ENCODE measurements at regions not wholly inside any gene's neighbourhood (a gene's known extent, or its start where the extent isn't known, plus 50 kb on each side); places are given as distances from the start of the nearest gene placed in this dataset.

DNA sequence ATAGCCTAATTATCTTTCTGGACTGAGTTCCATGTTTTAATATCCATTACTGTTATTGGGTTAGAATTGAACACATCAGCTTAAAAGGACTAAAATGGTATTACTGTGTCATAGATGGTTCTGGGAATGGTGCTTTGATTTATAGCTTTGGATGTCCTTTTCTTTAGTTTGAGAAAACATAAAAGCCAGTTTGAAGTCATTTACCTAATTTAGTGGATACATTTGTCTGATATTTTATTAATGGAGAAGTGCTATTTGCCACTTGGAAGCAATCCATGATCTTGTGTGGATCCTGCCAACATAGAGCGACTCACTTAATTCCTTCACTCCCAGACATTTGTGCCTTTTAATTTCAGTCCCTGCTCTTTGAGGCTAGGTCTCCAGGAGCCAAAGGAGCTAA is 212.4 kb upstream of the PACRGL start:
- H2BK15ac ChIP-seq (ENCODE audit: low read depth, low read length): no peak overlapping the region
- H3K4me1 Mint-ChIP-seq: no peaks in the 10 kb centered on the region
- H3K4me2 ChIP-seq (ENCODE audit: insufficient read depth, insufficient read length, low read length): no peak overlapping the region
- no peak overlapping the region for H3K56ac ChIP-seq (ENCODE audit: insufficient read length, low read depth, low read length)
- H4K8ac ChIP-seq (replicated peaks; ENCODE audit: insufficient read length, low read depth, low read length): no peak overlapping the region
- H2AK5ac ChIP-seq (ENCODE audit: insufficient read length, low read length): no peak overlapping the region
- H3K4me1 ChIP-seq (ENCODE audit: insufficient read depth, low read length): no peaks in the 10 kb centered on the region
- no peak overlapping the region for H4K5ac ChIP-seq (ENCODE audit: insufficient read length, low read depth, low read length)
- no peak overlapping the region for H3K4ac ChIP-seq (ENCODE audit: low read depth, low read length)
- WGBS (ENCODE audit: extremely low coverage, insufficient read length, low lambda C conversion rate): no CpG with 5 or more reads among the region's 1 CpG
- H3K23ac ChIP-seq (ENCODE audit: insufficient read length, low read depth, low read length): no peak overlapping the region
- H2BK20ac ChIP-seq (ENCODE audit: low read depth, low read length, poor library complexity, severe bottlenecking): no peak overlapping the region
- H3K4me3 Mint-ChIP-seq: no peak overlapping the region
- H4K91ac ChIP-seq (ENCODE audit: insufficient read length, low read depth, low read length): no peak overlapping the region
- no peak overlapping the region for H2BK5ac ChIP-seq (ENCODE audit: insufficient read length, low read length)
- no peak for DNase-seq
- H3K9me3 ChIP-seq (ENCODE audit: control insufficient read depth, low read depth, low read length): no peaks in the 10 kb centered on the region
- no peak overlapping the region for H2BK120ac ChIP-seq (ENCODE audit: low read depth, low read length, poor library complexity, severe bottlenecking)
- no peak overlapping the region for H2AFZ ChIP-seq (ENCODE audit: low read length)
- H3T11ph ChIP-seq (ENCODE audit: low read length): no peak overlapping the region
- no peak overlapping the region for H3K27ac ChIP-seq (ENCODE audit: insufficient read length, low read depth, low read length)
- H3K36me3 Mint-ChIP-seq (ENCODE audit: insufficient read depth in 1 of 3, low read depth in 3 of 3): no peaks in the 10 kb centered on the region
- no peaks in the 10 kb centered on the region for H3K23me2 ChIP-seq (ENCODE audit: insufficient read length, low read depth, low read length, poor library complexity, severe bottlenecking)
- H3K18ac ChIP-seq (ENCODE audit: insufficient read length, low read depth, low read length): no peak overlapping the region
- no peaks in the 10 kb centered on the region for H3K27me3 ChIP-seq (ENCODE audit: insufficient read depth, low read length)
- no peak overlapping the region for H3K27ac Mint-ChIP-seq
- no peaks in the 10 kb centered on the region for H3K79me2 ChIP-seq (ENCODE audit: insufficient read depth, low read length)
- no peaks in the 10 kb centered on the region for H3K79me1 ChIP-seq (ENCODE audit: insufficient read depth, low read depth, low read length, poor library complexity, severe bottlenecking)
- H2BK12ac ChIP-seq (ENCODE audit: insufficient read length, low read depth, low read length): no peak overlapping the region
- no peak overlapping the region for H3K14ac ChIP-seq (ENCODE audit: insufficient read depth, low read length)
- no peaks in the 10 kb centered on the region for H3K9me3 Mint-ChIP-seq
- no peak overlapping the region for H3K9ac ChIP-seq (ENCODE audit: extremely low read depth, insufficient read length, low read length)
- H4K20me1 ChIP-seq (ENCODE audit: control insufficient read depth, insufficient read depth, insufficient read length): no peaks in the 10 kb centered on the region
- H3K27me3 Mint-ChIP-seq (ENCODE audit: low read depth): no peaks in the 10 kb centered on the region
- TF ChIP-seq, protein P1, sequence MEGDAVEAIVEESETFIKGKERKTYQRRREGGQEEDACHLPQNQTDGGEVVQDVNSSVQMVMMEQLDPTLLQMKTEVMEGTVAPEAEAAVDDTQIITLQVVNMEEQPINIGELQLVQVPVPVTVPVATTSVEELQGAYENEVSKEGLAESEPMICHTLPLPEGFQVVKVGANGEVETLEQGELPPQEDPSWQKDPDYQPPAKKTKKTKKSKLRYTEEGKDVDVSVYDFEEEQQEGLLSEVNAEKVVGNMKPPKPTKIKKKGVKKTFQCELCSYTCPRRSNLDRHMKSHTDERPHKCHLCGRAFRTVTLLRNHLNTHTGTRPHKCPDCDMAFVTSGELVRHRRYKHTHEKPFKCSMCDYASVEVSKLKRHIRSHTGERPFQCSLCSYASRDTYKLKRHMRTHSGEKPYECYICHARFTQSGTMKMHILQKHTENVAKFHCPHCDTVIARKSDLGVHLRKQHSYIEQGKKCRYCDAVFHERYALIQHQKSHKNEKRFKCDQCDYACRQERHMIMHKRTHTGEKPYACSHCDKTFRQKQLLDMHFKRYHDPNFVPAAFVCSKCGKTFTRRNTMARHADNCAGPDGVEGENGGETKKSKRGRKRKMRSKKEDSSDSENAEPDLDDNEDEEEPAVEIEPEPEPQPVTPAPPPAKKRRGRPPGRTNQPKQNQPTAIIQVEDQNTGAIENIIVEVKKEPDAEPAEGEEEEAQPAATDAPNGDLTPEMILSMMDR (conservative IDR thresholded peaks at IDR 0.05): no peak
